ENCODE measurements at regions not wholly inside any gene's neighbourhood (a gene's known extent, or its start where the extent isn't known, plus 50 kb on each side); places are given as distances from the start of the nearest gene placed in this dataset.

GRCh38 chr6:138590796-138591709 lies 91.8 kb upstream of the NHSL1 start (continued):
- TF ChIP-seq CBFB (CRISPR knock-in tag; IDR thresholded peaks at IDR 0.05), result no peak
- peak; percentile 70; the same call in 1 of the 2 replicates for TF ChIP-seq KAT8 (CRISPR knock-in tag; IDR thresholded peaks at IDR 0.05)
- TF ChIP-seq TP53 (CRISPR knock-in tag; conservative IDR thresholded peaks at IDR 0.05), result no peak
- TF ChIP-seq ZBTB8A (CRISPR knock-in tag; IDR thresholded peaks at IDR 0.05; ENCODE audit: borderline replicate concordance, low read depth), result no peak
- no peak for TF ChIP-seq ZNF589 (CRISPR knock-in tag; conservative IDR thresholded peaks at IDR 0.05)
- TF ChIP-seq CEBPG (CRISPR knock-in tag; IDR thresholded peaks at IDR 0.05), result no peak; the same call in 1 of the 2 replicates
- no peak for TF ChIP-seq BORCS8-MEF2B (CRISPR knock-in tag; IDR thresholded peaks at IDR 0.05)
- no peak for TF ChIP-seq CENPT (CRISPR knock-in tag; IDR thresholded peaks at IDR 0.05; ENCODE audit: low read depth)
- TF ChIP-seq SNAPC2 (CRISPR knock-in tag; IDR thresholded peaks at IDR 0.05), result no peak
- no peak for TF ChIP-seq TRIM24 (CRISPR knock-in tag; IDR thresholded peaks at IDR 0.05)
- no peak for TF ChIP-seq MIER2 (CRISPR knock-in tag; IDR thresholded peaks at IDR 0.05)
- TF ChIP-seq E2F2 (CRISPR knock-in tag; IDR thresholded peaks at IDR 0.05; ENCODE audit: borderline replicate concordance), result no peak
- TF ChIP-seq BRD4 (CRISPR knock-in tag; IDR thresholded peaks at IDR 0.05), result no peak
- TF ChIP-seq HIVEP1 (CRISPR knock-in tag; IDR thresholded peaks at IDR 0.05), result no peak
- no peak for TF ChIP-seq E2F1 (CRISPR knock-in tag; IDR thresholded peaks at IDR 0.05)
- TF ChIP-seq ZBTB21 (CRISPR knock-in tag; IDR thresholded peaks at IDR 0.05), result no peak
- no peak; the same call in 1 of the 2 replicates for TF ChIP-seq EHMT2 (IDR thresholded peaks at IDR 0.05; ENCODE audit: borderline replicate concordance, low read depth, low read length)
- TF ChIP-seq CREB1 (IDR thresholded peaks at IDR 0.05), result no peak
- peak; percentile 65; the same call in 1 of the 2 replicates for TF ChIP-seq CREB1 (CRISPR knock-in tag; IDR thresholded peaks at IDR 0.05)
- TF ChIP-seq NFKB2 (CRISPR knock-in tag; IDR thresholded peaks at IDR 0.05; ENCODE audit: borderline replicate concordance), result no peak
- TF ChIP-seq RXRA (CRISPR knock-in tag; IDR thresholded peaks at IDR 0.05), result no peak
- no peak for TF ChIP-seq CENPX (CRISPR knock-in tag; IDR thresholded peaks at IDR 0.05)
- TF ChIP-seq PBX2 (CRISPR knock-in tag; IDR thresholded peaks at IDR 0.05), result no peak
- TF ChIP-seq SIX1 (CRISPR knock-in tag; IDR thresholded peaks at IDR 0.05; ENCODE audit: borderline replicate concordance), result no peak
- no peak for TF ChIP-seq FOXA1 (IDR thresholded peaks at IDR 0.05)
- TF ChIP-seq FOXA1 (CRISPR knock-in tag; IDR thresholded peaks at IDR 0.05), result peak; percentile 31; the same call in 1 of the 2 replicates
- TF ChIP-seq CEBPB (IDR thresholded peaks at IDR 0.05; ENCODE audit: borderline replicate concordance, low read depth, low read length), result no peak
- TF ChIP-seq ZFP90 (CRISPR knock-in tag; IDR thresholded peaks at IDR 0.05; ENCODE audit: borderline replicate concordance), result no peak
- TF ChIP-seq ZNF235 (CRISPR knock-in tag; IDR thresholded peaks at IDR 0.05; ENCODE audit: borderline replicate concordance), result no peak
- TF ChIP-seq POLR2G (IDR thresholded peaks at IDR 0.05; ENCODE audit: low read depth, low read length), result no peak
- no peak for TF ChIP-seq MYC (CRISPR knock-in tag; IDR thresholded peaks at IDR 0.05; ENCODE audit: borderline replicate concordance)
